SK-N-SH (cell line): ENCODE measurements at regions not wholly inside any gene's neighbourhood (a gene's known extent, or its start where the extent isn't known, plus 50 kb on each side); places are given as distances from the start of the nearest gene placed in this dataset.

Experiments used
- CTCF ChIA-PET: fragments of 300-600, 350-600 bp; formaldehyde crosslinking; extraction: SDS; loops from one replicate; lab custom pipeline; 2021; lab: Yijun Ruan, JAX
- POLR2A ChIA-PET: fragments of 350-600 bp; sonication (Branson Sonifier 250); formaldehyde crosslinking; extraction: SDS; loops from one replicate; lab custom pipeline; 2020; ENCODE audit warnings: antibody characterized with exemption, inconsistent platforms; lab: Yijun Ruan, JAX
- DNase-seq: peaks from one replicate; pipeline ENCODE4 v3.0.0; 2012
- H2AFZ ChIP-seq: fragments of 200-600 bp; sonication (generic); 2 replicates; pipeline ENCODE4 v1.8.1; 2016; ENCODE audit warnings: antibody characterized with exemption, mild to moderate bottlenecking, low read depth
- H3F3A ChIP-seq: fragments of 200-600 bp; sonication (generic); replicated peaks from 2 replicates; pipeline ENCODE3; 2016; ENCODE audit warnings: antibody characterized with exemption, mild to moderate bottlenecking; ENCODE audit not compliant: insufficient read depth
- H3K27ac ChIP-seq, 2 experiments: fragments of 200-500 bp in 1 of 2; fragments of 200-600 bp in 1 of 2; sonication (Bioruptor generic) in 1 of 2; sonication (generic), shearing (Covaris generic) in 1 of 2; 2 replicates each; pipeline versions ENCODE4 v1.5.1 to v1.6.1; 2014 to 2016; ENCODE audit warnings: low read depth in 2 of 2, inconsistent platforms in 1 of 2, low read length in 1 of 2, mild to moderate bottlenecking in 1 of 2, mixed read lengths in 1 of 2
- H3K27me3 ChIP-seq: fragments of 200-600 bp; sonication (generic), shearing (Covaris generic); 2 replicates; pipeline ENCODE4 v1.6.1; 2016; ENCODE audit warnings: mixed run types; ENCODE audit not compliant: insufficient read depth
- H3K36me3 ChIP-seq, 2 experiments: fragments of 200-500 bp in 1 of 2; fragments of 200-600 bp in 1 of 2; sonication (Bioruptor generic) in 1 of 2; sonication (generic) in 1 of 2; replicated peaks in 1 of 2; 2 replicates each; pipeline versions ENCODE3 to v1.5.1; 2014 to 2016; ENCODE audit warnings: low read length in 1 of 2, mild to moderate bottlenecking in 1 of 2; ENCODE audit not compliant: insufficient read depth in 2 of 2, control insufficient read depth in 1 of 2
- H3K4me1 ChIP-seq, 2 experiments: fragments of 200-500 bp in 1 of 2; fragments of 200-600 bp in 1 of 2; sonication (Bioruptor generic) in 1 of 2; sonication (generic), shearing (Covaris generic) in 1 of 2; 2 replicates each; pipeline versions ENCODE4 v1.5.1 to v1.6.1; 2014 to 2016; ENCODE audit warnings: low read depth in 1 of 2, low read length in 1 of 2, mixed run types in 1 of 2; ENCODE audit not compliant: insufficient read depth in 2 of 2, control insufficient read depth in 1 of 2
- H3K4me2 ChIP-seq: fragments of 200-600 bp; sonication (generic), shearing (Covaris generic); 2 replicates; pipeline ENCODE4 v1.6.1; 2017; ENCODE audit warnings: mixed run types
- H3K4me3 ChIP-seq, 2 experiments: fragments of 200-500 bp in 1 of 2; fragments of 200-600 bp in 1 of 2; sonication (Bioruptor generic) in 1 of 2; sonication (generic), shearing (Covaris generic) in 1 of 2; 2 replicates each; pipeline versions ENCODE4 v1.5.1 to v1.8.1; 2014 to 2016; ENCODE audit warnings: low read depth in 2 of 2, inconsistent platforms in 1 of 2, low read length in 1 of 2, mild to moderate bottlenecking in 1 of 2, mixed read lengths in 1 of 2, moderate library complexity in 1 of 2
- H3K79me2 ChIP-seq: fragments of 200-600 bp; sonication (generic); 2 replicates; pipeline ENCODE4 v1.8.1; 2017; ENCODE audit warnings: mild to moderate bottlenecking; ENCODE audit not compliant: insufficient read depth
- H3K9ac ChIP-seq: fragments of 200-600 bp; sonication (generic); 2 replicates; pipeline ENCODE4 v1.6.1; 2017; ENCODE audit warnings: mixed run types
- H3K9me2 ChIP-seq: fragments of 200-600 bp; sonication (generic); 2 replicates; pipeline ENCODE4 v1.6.1; 2017; ENCODE audit warnings: mixed run types
- H3K9me3 ChIP-seq: fragments of 200-600 bp; sonication (generic); 2 replicates; pipeline ENCODE4 v1.6.1; 2017; ENCODE audit warnings: mixed run types, mild to moderate bottlenecking, moderate library complexity
- H4K20me1 ChIP-seq: fragments of 200-600 bp; sonication (generic); 2 replicates; pipeline ENCODE4 v1.6.1; 2017; ENCODE audit warnings: mild to moderate bottlenecking, mixed run types; ENCODE audit not compliant: insufficient read depth
- CHD2 ChIP-seq: fragments of 150-350 bp; IDR thresholded peaks from 2 replicates; pipeline ENCODE4 v1.6.1; 2018; ENCODE audit warnings: low read length; ENCODE audit not compliant: partially characterized antibody
- CTCF ChIP-seq: fragments of 200-600 bp; sonication (generic); IDR thresholded peaks from 2 replicates; pipeline ENCODE4 v1.6.1; 2017; ENCODE audit warnings: antibody characterized with exemption, mild to moderate bottlenecking, moderate library complexity
- ELF1 ChIP-seq: IDR thresholded peaks from 2 replicates; pipeline ENCODE4 v1.4.0; 2012
- EZH2phosphoT487 ChIP-seq: fragments of 200-600 bp; sonication (generic); IDR thresholded peaks from 2 replicates; pipeline ENCODE4 v1.6.1; 2017; ENCODE audit warnings: low read depth, mixed run types, mild to moderate bottlenecking, antibody characterized with exemption, moderate library complexity, borderline replicate concordance
- FOSL2 ChIP-seq: IDR thresholded peaks from 2 replicates; pipeline ENCODE4 v1.4.0; 2012; ENCODE audit warnings: low read depth, mild to moderate bottlenecking, moderate library complexity, borderline replicate concordance
- FOXJ3 ChIP-seq: sonication (generic); formaldehyde crosslinking; IDR thresholded peaks from 2 replicates; pipeline ENCODE4 v1.5.1; 2020; ENCODE audit warnings: mild to moderate bottlenecking, missing genetic modification reagents
- GABPA ChIP-seq: IDR thresholded peaks from 2 replicates; pipeline ENCODE4 v1.4.0; 2012; ENCODE audit warnings: low read depth, mild to moderate bottlenecking
- GATA2 ChIP-seq: sonication (generic); formaldehyde crosslinking; IDR thresholded peaks from 2 replicates; pipeline ENCODE4 v1.5.0; 2020; ENCODE audit warnings: mild to moderate bottlenecking, missing genetic modification reagents
- JUND ChIP-seq: IDR thresholded peaks from 2 replicates; pipeline ENCODE4 v1.4.0; 2012
- MAX ChIP-seq: IDR thresholded peaks from 2 replicates; pipeline ENCODE4 v1.4.0; 2012; ENCODE audit warnings: low read depth
- MEF2A ChIP-seq: IDR thresholded peaks from 2 replicates; pipeline ENCODE4 v1.4.0; 2012; ENCODE audit warnings: low read depth, borderline replicate concordance
- MXI1 ChIP-seq: IDR thresholded peaks from 2 replicates; pipeline ENCODE4 v1.6.1; 2012; ENCODE audit warnings: mild to moderate bottlenecking, low read depth, low read length, improper control_type of control experiment
- NFIC ChIP-seq: IDR thresholded peaks from 2 replicates; pipeline ENCODE4 v1.4.0; 2012; ENCODE audit warnings: borderline replicate concordance
- NRF1 ChIP-seq: IDR thresholded peaks from 2 replicates; pipeline ENCODE4 v1.6.1; 2012; ENCODE audit warnings: low read depth, mild to moderate bottlenecking, low read length
- POLR2AphosphoS5 ChIP-seq: IDR thresholded peaks from 2 replicates; pipeline ENCODE4 v1.6.1; 2012; ENCODE audit warnings: low read depth, low read length
- RFX5 ChIP-seq: IDR thresholded peaks from 2 replicates; pipeline ENCODE4 v1.6.1; 2012; ENCODE audit warnings: mild to moderate bottlenecking, improper control_type of control experiment, low read length
- SMC3 ChIP-seq: IDR thresholded peaks from 2 replicates; pipeline ENCODE4 v1.6.1; 2012; ENCODE audit warnings: low read depth, low read length, improper control_type of control experiment
- TAF1 ChIP-seq: IDR thresholded peaks from 2 replicates; pipeline ENCODE4 v1.6.1; 2012; ENCODE audit warnings: low read depth, mild to moderate bottlenecking, low read length, moderate library complexity, borderline replicate concordance
- WGBS: methylation state at CpG from one replicate; pipeline ENCODE4 v1.1.6; 2017; ENCODE audit warnings: low lambda C conversion rate; 5-methylcytosine and 5-hydroxymethylcytosine counted together
- TF ChIP-seq, protein P1 (sequence below): IDR thresholded peaks from 2 replicates; pipeline ENCODE4 v1.4.0; 2012; ENCODE audit warnings: low read depth, borderline replicate concordance
- TF ChIP-seq, protein P2 (sequence below): fragments of 150-350 bp; IDR thresholded peaks from 2 replicates; pipeline ENCODE4 v1.6.1; 2017; ENCODE audit warnings: antibody characterized with exemption, low read length, low read depth, borderline replicate concordance
- TF ChIP-seq, protein P3 (sequence below): IDR thresholded peaks from 2 replicates; pipeline ENCODE4 v1.4.0; 2012; ENCODE audit warnings: low read depth, borderline replicate concordance

GRCh38 chr2:146624430-146625160 is 1220.2 kb upstream of the ACVR2A start:
- no peaks in the 10 kb centered on the region for H3K27me3 ChIP-seq
- no peaks in the 10 kb centered on the region for H4K20me1 ChIP-seq
- no peak overlapping the region; a peak in 1 of 4 replicates for H3K27ac ChIP-seq
- H3K79me2 ChIP-seq: no peaks in the 10 kb centered on the region
- TF ChIP-seq POLR2AphosphoS5: no peak
- TF ChIP-seq TAF1: no peak
- no peak for TF ChIP-seq FOSL2
- no peak for TF ChIP-seq MEF2A
- TF ChIP-seq NRF1: no peak
- TF ChIP-seq NFIC: no peak
- no peak for TF ChIP-seq JUND
- TF ChIP-seq, protein P1, sequence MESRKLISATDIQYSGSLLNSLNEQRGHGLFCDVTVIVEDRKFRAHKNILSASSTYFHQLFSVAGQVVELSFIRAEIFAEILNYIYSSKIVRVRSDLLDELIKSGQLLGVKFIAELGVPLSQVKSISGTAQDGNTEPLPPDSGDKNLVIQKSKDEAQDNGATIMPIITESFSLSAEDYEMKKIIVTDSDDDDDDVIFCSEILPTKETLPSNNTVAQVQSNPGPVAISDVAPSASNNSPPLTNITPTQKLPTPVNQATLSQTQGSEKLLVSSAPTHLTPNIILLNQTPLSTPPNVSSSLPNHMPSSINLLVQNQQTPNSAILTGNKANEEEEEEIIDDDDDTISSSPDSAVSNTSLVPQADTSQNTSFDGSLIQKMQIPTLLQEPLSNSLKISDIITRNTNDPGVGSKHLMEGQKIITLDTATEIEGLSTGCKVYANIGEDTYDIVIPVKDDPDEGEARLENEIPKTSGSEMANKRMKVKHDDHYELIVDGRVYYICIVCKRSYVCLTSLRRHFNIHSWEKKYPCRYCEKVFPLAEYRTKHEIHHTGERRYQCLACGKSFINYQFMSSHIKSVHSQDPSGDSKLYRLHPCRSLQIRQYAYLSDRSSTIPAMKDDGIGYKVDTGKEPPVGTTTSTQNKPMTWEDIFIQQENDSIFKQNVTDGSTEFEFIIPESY: no peak
- no peak for TF ChIP-seq EZH2phosphoT487
- ChIA-PET POLR2A (no interaction called here), CTCF (no interaction called here)
- no peaks in the 10 kb centered on the region for H3F3A ChIP-seq
- WGBS: 4% methylated on average over 3 of the region's 3 CpGs
- no peaks in the 10 kb centered on the region for H3K36me3 ChIP-seq
- H3K4me3 ChIP-seq: no peak overlapping the region
- H2AFZ ChIP-seq: no peak overlapping the region
- no peaks in the 10 kb centered on the region; a peak in 1 of 4 replicates for H3K4me1 ChIP-seq
- DNase-seq: no peak
- no peaks in the 10 kb centered on the region for H3K9me2 ChIP-seq
- H3K9me3 ChIP-seq: no peaks in the 10 kb centered on the region
- no peak overlapping the region for H3K9ac ChIP-seq
- no peak overlapping the region for H3K4me2 ChIP-seq

DNA sequence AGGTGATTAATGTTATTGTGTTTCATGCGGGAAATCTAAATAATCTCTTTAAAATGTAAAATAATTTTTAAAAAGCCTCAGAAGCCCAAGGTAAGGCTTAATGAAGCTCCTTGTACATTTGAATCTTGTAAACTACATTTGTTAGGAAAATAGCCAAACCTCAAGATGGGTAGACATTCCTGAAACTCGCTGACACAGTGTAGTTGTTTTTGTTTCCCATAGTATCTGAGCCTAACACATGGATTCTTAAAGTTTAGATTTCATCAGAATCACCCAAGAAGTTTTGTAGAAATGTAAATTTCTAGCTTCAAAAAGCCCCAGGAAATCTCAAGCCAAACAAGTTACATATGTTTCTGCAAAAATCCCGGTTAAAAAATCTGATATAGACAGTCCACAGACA is 1221.1 kb upstream of the ACVR2A start:
- no peak overlapping the region for H2AFZ ChIP-seq
- no peaks in the 10 kb centered on the region for H3K36me3 ChIP-seq
- H3K4me2 ChIP-seq: no peak overlapping the region
- no peak overlapping the region for H3K4me3 ChIP-seq
- no peak overlapping the region for H3K9ac ChIP-seq
- no peaks in the 10 kb centered on the region for H3K9me2 ChIP-seq
- H4K20me1 ChIP-seq: no peaks in the 10 kb centered on the region
- no peaks in the 10 kb centered on the region for H3K27me3 ChIP-seq
- no peaks in the 10 kb centered on the region for H3K79me2 ChIP-seq
- H3K4me1 ChIP-seq: no peaks in the 10 kb centered on the region; a peak in 1 of 4 replicates
- H3K27ac ChIP-seq: no peak overlapping the region; a peak in 1 of 4 replicates
- DNase-seq: no peak
- ChIA-PET CTCF (no interaction called here), POLR2A (no interaction called here)
- WGBS: 27% methylated on average over 3 of the region's 3 CpGs
- H3F3A ChIP-seq: no peaks in the 10 kb centered on the region
- H3K9me3 ChIP-seq: no peaks in the 10 kb centered on the region
- no peak for TF ChIP-seq CHD2
- no peak for TF ChIP-seq MXI1
- no peak for TF ChIP-seq FOXJ3 (CRISPR knock-in tag)
- no peak for TF ChIP-seq SMC3
- no peak for TF ChIP-seq POLR2AphosphoS5
- TF ChIP-seq TAF1: no peak
- no peak for TF ChIP-seq MAX
- TF ChIP-seq GATA2: no peak
- no peak for TF ChIP-seq ELF1
- TF ChIP-seq, protein P2, sequence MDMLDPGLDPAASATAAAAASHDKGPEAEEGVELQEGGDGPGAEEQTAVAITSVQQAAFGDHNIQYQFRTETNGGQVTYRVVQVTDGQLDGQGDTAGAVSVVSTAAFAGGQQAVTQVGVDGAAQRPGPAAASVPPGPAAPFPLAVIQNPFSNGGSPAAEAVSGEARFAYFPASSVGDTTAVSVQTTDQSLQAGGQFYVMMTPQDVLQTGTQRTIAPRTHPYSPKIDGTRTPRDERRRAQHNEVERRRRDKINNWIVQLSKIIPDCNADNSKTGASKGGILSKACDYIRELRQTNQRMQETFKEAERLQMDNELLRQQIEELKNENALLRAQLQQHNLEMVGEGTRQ: no peak
- no peak for TF ChIP-seq GABPA
- no peak for TF ChIP-seq CTCF
- TF ChIP-seq, protein P3, sequence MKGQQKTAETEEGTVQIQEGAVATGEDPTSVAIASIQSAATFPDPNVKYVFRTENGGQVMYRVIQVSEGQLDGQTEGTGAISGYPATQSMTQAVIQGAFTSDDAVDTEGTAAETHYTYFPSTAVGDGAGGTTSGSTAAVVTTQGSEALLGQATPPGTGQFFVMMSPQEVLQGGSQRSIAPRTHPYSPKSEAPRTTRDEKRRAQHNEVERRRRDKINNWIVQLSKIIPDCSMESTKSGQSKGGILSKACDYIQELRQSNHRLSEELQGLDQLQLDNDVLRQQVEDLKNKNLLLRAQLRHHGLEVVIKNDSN: no peak
- no peak for TF ChIP-seq RFX5
- TF ChIP-seq MEF2A: no peak
